ENCODE measurements at regions not wholly inside any gene's neighbourhood (a gene's known extent, or its start where the extent isn't known, plus 50 kb on each side); places are given as distances from the start of the nearest gene placed in this dataset.

DNA sequence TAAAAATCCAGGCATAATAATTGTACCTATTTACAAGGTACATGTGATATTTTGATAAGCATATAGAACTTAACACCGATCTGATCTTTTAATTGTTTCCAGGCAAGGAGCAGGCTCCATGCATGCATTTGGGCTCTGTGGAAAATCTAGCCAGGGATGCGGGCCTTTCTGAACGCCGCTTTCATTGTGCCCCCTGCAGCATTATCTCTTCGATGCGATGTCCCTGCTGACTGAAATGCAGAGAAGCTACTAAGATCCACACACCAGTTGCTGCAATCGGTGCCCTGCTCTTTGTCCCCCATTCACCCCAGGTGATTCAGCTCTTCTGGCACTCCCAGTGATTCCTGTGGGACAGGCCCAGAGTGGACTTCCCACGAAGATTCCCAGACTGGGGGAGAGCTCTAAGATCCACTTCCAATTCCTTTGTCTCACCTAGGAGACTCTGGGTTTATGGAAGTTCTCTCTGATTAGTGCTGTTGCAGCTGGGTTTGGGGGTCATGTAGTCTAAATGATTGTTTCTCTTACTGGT lies 254.3 kb upstream of the AGA start:
- no peak for DNase-seq (ENCODE audit: low read depth)

DNA sequence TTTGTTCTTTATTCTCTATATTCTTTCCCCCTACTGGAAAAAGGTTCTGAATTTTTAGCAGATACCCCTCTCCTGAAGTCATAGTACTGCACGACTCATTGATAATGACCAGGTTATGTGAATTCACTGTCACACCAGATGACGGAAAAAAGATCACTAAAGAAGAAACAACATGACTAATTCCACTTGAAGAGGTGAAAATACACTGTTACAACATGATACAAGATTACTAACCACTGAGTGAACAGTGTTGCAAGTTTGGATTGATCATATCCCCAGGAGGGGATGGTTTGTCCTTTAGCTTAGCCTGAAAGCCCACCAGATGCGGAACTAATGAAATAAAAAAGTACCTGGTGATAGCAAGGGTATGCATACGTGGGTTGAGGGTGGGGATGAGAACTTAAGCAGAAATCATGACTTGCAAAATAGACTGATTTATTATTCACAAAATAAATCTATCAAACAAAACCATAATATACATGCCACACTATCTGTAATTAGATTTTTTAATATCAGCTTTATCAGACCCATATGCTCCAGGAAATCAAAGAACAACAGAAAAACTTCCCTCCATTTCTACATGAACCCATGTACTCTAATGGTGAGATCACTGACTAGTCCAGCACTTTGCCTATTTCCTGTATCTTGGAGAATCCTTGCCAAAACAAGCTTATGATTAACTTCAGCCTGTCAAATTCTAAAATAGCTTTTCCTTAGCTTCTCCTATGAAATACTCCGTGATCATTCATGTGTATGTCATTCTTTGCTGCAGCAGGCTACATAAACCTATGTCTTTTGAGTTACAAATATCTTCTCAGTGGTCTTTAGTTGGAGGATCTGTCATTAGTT lies 257.4 kb upstream of the AGA start:
- no peak for DNase-seq (ENCODE audit: low read depth)

DNA sequence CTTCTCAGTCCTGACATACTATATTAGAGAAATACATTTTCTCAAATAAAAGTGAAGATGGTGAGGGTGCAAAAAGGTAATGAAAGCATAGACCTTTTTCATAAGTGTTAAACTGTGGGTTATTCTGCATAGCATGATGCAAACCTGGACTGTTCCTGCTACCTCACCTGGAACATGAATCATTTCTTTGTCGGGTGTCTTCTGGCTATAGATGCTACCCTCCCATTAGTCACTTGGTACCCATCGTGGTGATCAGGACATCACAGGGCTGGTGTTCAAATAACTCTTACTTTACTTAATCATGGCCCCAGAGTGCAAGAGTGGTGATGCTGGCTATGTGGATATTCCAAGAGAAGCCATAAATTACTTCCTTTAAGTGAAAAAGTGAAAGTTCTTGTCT lies 264.7 kb upstream of the AGA start:
- DNase-seq (ENCODE audit: low read depth) = no peak

DNA sequence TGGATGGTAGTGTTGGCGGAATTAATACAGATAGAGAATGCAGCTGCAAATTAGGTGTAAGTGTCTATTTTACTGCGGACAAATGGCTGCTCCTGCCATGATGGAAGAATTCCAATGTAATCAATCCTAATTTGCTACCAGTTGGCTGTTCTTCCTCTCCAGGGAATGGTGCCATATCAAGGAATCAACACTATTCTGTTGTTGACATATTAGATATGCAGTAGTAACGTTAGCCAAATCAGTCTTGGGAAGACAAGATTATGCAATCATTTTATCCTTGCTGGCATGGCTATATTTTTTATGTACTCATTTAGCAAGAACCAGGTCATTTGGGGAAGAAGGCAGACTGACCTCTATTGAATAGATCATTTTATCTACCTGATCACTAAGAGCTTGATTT lies 271.2 kb upstream of the AGA start:
- no peak for DNase-seq (ENCODE audit: low read depth)

DNA sequence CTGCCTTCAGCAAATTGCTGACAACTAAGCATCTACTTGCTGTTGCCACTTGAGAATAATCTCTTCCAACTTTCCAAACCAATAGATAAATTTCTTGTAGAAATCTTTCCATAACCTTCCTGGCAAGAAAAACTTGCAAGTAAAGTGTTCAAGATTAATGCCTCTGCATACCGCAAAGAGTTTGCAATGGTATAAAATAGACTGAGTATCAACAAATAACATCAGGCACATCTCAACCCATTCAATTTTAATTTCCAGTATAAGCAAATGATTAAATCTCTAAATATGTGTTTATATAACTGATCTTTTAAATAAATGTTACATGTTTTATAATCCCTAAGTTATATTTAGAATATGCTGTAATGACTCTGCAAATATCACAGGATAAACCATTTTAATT lies 275.2 kb upstream of the AGA start:
- no peak for DNase-seq (ENCODE audit: low read depth)

DNA sequence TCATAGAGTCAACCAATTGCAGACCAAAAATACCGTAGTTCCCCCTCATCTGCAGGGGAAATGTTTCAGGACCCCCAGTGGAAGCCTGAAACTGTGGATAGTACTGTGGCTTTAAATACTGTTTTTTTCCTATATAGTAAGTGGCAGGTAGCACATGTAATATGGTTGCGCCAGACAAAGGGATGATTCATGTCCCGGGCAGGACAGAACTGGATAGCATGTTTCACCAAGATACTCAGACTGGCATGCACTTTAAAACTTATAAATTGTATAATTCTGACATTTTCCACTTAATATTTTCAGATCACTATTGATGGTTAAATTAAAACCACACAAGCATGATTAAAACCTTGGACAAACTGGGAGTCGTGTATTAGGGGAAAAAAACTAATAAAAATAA lies 276.3 kb upstream of the AGA start:
- no peak for DNase-seq (ENCODE audit: low read depth)

DNA sequence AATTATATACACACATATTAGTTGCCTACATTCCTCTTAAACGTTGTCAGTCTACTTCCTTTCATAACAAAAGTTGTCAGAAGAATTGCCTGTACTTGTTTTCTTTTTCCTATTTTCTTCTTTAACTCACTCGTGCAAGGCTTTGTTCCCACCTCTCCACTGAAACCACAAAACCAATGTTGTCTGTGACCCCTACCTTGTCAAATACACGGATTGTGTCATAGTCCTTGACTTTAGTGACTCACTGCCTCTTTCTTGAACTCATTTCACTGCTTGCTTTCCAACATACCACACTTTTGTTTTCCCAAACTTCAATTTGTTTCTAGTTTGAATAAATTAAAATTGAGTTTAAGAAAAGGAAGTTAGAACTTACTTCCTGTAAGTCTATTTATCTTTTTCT lies 283.9 kb upstream of the AGA start:
- DNase-seq (ENCODE audit: low read depth) = no peak

DNA sequence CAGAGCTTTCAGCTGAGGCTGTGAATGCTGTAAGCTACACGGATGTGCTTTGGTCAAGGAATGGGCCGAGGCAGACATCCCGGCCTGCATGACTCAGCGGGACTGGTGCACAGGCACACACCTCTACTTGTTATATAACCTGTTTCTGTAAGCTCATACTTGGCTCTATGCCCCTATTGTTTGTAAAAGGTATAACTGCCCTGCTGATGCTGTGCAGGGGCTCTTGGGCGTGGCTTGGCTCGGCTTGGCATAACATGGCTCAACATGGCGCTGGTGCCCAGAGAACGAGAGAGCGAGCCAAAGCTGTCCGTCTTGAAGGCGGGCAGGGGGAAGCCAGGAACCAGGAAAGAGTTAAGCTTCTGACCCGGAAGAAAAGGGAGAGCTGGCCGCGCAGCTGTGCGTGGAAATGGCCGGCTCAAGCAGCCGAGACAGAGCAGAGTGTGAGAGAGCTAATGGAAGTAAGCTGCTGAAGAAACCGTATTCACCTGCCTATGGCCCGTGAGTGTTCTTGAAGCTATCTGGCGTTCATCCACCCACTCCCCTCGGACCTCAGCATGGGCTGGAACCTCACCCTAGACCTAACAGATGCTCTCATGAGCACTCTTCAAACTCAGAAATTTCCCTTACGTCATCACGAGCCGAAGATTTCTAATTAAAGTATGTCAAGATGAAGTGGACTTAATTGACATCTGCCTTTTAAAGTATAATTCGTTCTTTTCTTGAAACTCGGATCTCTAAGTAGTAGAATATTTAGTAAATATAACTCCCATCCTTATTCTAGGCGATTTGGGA lies 286.3 kb upstream of the AGA start:
- no peak for DNase-seq (ENCODE audit: low read depth)

DNA sequence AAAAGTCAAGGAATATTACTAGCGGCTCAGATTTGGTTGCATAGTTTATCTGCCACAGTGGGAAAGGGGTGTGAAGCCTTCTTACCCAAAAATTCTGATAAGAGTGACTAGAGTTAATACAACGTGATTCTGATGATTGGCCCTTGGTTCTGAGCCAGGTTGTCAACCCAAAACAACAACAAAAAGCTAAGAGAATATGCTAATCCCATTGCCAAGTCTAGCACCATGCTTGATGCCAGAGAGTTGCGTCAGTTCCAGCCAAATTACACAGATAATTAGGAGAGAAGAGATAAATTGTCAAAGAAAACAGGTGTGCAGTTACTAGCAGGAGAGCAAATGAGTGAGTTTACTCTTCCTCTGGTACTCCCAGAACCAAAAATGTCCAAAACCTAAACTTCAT lies 287.4 kb upstream of the AGA start:
- no peak for DNase-seq (ENCODE audit: low read depth)

DNA sequence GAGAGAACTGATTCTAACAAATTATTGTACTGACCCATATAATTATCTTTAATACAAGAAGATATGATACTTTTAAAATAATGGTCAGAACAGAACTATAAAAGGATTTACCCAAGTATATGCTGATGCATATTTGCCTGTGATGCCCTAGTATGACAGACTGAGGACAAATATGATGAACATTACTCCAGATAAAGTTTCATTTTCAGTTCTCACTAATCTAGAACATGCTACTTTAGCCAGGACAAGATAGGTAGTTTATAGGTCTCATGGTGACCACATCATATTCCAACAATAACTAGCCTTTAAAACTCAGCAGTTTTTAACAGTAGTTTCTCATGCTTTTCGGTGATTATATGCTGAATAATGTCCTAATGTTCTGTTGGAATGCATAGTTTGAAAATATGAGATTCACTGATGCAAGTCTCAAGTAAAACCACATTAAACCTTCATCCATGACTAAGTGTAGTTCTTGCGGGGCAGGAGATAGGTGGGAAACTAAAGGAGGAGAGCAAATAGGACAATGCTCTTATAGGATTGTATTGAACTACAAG lies 295.2 kb upstream of the AGA start:
- no peak for DNase-seq (ENCODE audit: low read depth)

DNA sequence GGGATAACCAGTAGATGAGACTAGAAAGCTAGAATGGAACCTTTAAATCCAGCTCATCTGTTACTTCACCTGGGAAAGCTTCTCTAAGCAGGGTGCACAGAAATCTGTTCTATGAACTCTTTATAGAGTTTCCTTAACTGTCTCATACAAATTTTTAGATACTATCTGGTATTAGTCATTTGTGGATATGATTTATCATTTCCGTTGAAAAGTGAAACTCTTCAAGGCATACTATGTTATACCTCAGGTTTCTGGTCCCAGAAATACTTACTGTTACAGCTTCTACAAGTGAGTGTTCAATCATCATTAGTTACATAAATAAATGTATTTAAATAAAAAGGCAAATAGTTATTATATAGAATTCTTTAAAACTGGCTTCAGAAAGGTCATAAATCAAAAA lies 298.3 kb upstream of the AGA start:
- DNase-seq (ENCODE audit: low read depth) = no peak

DNA sequence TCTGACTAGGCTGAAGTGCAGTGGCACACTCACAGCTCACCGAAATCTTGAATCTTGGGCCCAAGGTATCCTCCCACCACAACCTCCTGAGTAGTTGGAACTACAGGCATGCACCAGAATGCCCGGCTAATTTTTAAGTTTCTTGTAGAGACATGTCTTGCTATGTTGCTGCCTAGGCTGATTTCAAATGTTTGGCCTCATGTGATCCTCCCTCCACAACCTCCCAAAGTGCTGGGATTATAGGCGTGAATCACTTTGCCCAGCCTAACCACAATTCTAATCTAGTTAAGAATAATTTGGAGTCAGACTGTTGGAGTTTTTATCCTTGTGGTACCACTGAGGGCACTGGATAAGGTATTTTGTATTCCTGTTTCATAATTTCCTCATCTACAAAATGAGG lies 317.5 kb upstream of the AGA start:
- no peak for DNase-seq (ENCODE audit: low read depth)

DNA sequence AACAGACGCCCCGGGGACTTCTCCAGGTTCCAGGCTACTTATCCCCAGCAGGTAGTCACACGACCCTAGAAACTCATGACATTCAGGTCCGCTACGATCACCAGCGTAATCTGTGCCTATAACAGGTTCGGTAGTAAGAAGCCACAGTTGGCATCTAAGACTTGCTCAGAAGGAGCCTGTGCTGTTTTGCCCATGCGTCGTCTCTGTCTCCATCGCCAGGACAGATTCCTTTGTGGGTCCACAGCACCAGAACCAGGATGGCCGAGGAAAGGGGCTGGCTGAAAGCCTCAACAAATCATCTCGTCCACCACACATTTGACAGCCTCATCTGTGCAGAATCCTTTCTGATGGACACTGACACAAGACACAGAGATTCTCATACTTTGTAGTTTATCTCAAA lies 319.5 kb upstream of the AGA start:
- DNase-seq (ENCODE audit: low read depth) = no peak

DNA sequence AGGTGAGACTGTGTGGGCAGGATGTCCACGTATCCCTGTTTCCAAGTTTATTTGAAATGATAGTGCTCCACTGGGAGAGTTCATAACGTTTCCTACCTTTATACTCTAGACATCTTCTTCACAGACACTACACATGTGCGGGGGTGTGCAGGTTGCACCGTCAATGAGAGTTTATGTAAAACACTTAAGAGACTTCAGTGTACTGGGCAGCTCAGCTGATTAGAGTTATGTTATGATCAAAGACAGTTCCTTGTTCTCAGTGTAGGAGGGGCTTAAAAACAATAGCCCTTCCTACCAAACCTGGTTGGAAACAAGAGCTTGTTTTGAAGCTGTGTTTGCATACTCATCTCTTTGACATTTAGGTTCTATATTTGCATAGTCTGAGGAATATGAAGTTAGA lies 326.9 kb upstream of the AGA start:
- DNase-seq (ENCODE audit: low read depth) = no peak

DNA sequence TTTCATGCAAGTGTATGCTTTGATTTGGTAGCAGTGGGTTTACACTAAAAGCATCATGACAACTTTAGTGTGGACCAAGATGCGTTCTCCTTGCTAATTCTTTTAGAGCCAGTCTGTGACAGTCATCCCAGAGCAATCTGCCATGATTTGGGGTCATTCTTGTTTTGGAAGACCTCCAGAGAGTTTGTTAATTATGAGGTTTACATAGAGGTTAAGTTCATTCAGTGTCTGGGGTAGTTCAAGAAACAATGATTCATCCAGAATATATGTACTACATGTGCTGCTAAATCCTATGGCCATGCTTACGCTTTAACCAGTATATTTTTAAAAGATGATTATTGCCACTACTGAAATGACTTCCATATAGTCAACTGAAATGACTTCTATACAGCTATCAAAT lies 328.5 kb upstream of the AGA start:
- no peak for DNase-seq (ENCODE audit: low read depth)

DNA sequence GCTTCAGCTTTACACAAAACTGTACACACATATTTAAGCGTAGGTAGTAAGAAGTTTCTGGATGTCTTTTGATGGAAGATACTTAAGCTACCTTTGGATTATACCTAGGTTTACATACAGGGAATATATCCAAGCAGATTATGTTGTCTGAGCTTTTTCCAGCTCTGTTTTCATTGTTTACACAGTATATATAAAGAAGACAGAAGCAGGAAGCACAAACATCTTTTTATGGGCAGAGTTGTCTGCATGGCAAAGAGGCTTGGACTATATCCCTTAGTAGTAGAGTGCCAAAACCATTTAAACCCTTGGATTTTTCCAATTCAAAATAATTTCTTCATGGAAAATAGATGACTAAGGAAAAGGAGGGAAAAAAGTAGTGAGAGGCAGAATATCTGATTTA lies 329.4 kb upstream of the AGA start:
- no peak for DNase-seq (ENCODE audit: low read depth)

DNA sequence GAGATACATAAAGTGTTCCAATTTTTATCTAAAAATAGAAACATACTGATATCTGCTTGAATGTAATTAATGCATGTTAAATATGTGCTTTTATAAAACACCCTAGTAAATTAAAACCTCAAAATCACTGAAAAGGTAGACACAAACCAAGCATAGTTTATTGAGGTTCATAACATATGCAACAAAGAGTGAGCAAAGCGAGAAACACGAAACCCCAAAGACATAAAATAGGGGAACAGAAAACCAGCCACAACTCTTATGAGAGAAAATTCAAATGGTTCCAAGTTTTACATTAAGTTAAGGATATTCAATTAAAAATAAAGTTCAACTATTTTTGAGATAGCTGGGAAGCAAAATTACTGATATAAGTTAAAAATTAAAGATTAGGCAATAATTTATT lies 336.4 kb upstream of the AGA start:
- DNase-seq (ENCODE audit: low read depth) = no peak

DNA sequence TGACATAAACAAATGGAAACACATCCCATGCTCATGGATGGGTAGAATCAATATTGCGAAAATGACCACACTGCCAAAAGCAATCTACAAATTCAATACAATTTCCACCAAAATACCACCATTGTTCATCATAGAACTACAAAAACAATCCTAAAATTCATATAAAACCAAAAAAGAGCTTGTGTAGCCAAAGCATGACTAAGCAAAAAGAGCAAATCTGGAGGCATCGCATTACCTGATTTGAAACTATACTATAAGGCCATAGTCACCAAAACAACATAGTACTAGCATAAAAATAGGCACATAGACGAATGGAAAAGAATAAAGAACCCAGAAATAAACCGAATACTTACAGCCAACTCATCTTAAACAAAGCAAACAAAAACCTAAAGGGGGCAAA lies 342.8 kb upstream of the AGA start:
- no peak for DNase-seq (ENCODE audit: low read depth)

DNA sequence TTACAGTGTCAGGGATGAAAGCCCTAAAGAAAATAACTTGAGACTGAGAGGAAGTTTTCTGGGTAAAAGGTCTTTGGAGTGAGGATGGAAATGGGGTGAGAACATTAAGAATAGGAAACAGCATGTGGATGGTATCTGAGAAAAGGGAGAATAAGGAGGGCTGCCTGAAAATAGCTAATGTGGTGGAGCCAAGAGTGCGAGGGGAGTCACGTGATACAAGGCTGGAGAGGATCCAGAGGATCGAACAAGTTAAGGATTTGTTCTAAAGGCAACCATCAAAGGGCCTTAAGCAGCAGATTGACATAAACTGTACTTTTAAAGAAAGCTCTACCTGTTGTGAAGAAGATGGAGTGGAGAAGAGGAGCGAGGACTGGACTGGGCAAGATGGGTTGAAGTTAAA lies 347.4 kb upstream of the AGA start:
- no peak for DNase-seq (ENCODE audit: low read depth)

DNA sequence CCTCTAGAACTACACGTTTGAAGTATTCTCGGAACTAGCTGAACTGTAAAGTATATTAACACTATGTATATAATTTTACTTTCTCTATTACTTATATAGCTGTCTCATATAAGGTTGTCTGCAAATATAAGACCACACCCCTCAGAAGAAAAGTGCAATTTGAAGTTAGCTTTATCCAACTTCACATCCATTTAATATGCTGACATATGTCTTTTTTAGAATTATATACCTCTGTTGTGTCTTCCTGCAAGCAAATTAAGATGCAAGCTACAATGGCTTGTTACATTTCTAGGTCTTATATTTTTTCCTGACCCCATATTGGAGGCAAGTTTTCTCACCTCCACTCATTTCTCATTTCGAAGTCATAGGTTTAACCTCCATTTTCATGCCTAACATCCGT lies 349.0 kb upstream of the AGA start:
- DNase-seq (ENCODE audit: low read depth) = no peak

DNA sequence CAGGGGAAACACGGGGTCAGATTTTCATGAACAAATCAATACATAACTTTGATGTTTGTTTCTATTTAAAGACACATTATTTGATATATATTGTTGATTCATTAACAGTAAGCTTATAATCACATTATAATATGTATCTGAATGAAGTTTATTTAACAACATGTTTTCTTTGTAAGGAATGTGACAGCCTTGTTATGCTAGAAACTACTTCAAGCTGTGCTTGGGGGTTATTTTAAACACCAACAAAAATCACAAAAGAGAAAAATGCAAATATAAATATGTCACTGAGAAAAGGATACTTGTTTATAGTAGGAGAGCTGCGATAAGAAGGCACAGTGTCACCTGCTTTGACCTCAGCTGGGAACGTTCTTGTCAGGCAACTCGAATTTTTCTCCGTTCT lies 354.6 kb upstream of the AGA start:
- DNase-seq (ENCODE audit: low read depth) = no peak

DNA sequence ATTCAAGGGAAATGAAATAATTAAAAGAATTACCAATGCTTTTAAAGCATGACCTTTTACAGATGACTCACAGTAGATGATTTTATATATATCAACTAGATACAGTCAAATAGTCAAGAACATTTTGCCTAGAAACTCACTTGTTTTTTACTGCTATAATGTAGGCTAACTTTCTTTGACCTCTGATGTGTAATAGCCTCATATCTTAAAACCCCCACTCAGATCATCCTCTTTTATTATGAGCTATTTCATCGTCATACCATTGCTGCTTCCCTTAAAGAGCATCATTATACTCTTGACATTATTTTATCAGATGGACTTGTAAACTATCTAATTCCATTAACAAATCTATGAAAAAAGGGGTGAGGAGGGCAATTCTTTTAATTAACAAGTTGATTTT lies 355.9 kb upstream of the AGA start:
- DNase-seq (ENCODE audit: low read depth) = no peak

DNA sequence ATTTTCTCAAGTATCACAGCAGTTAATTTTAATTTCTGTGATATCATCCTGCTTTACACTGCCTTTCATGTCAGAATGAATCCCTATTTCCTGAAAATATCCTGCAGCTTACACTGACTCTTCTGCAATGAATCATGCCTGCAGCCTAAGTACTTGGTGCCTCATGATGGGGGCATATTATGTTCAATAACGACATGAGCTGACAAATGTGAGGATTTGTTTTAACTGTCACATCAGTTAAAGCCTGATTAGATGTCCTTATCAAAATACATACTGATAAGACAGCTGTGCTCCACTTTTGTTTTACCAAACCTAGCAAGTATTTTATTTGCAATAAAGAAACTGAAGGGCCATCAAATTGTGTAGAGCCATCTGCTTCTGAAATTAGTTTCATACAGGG lies 359.9 kb upstream of the AGA start:
- DNase-seq (ENCODE audit: low read depth) = no peak
